GM12864 (cell line): ENCODE measurements at regions not wholly inside any gene's neighbourhood (a gene's known extent, or its start where the extent isn't known, plus 50 kb on each side); places are given as distances from the start of the nearest gene placed in this dataset.

Experiments used
- DNase-seq: peaks from one replicate; pipeline ENCODE4 v3.0.0-alpha.2; 2011; ENCODE audit warnings: low read depth
- H3K4me3 ChIP-seq: 2 replicates; pipeline ENCODE4 v1.5.1; 2011; ENCODE audit warnings: mild to moderate bottlenecking, low read depth, low read length, control low read depth
- TF ChIP-seq, protein P1 (sequence below): IDR thresholded peaks from 2 replicates; pipeline ENCODE4 v1.5.1; 2011; ENCODE audit warnings: low read depth, mild to moderate bottlenecking, moderate library complexity, low read length, control low read depth, inconsistent platforms; ENCODE audit errors: missing control alignments

DNA sequence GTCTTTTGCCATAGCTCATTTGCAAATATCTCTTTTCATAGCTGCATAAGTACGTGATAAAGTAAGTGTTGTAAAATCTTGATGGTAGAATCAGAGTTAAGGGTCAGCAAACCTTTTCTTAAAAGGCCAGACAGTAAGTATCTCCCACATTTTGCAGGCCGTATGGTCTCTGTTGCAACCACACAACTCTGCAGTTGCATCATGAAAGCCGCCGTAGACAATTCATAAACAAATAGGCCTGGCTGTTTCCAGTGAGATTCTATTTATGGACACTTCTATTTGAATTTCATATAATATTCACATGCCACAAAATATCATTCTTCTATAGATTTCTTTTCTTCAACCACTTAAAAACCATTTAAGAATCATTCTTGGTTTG, 248.5 kb downstream of the TLE3 start:
- no peak for DNase-seq
- no peak overlapping the region for H3K4me3 ChIP-seq
- TF ChIP-seq, protein P1, sequence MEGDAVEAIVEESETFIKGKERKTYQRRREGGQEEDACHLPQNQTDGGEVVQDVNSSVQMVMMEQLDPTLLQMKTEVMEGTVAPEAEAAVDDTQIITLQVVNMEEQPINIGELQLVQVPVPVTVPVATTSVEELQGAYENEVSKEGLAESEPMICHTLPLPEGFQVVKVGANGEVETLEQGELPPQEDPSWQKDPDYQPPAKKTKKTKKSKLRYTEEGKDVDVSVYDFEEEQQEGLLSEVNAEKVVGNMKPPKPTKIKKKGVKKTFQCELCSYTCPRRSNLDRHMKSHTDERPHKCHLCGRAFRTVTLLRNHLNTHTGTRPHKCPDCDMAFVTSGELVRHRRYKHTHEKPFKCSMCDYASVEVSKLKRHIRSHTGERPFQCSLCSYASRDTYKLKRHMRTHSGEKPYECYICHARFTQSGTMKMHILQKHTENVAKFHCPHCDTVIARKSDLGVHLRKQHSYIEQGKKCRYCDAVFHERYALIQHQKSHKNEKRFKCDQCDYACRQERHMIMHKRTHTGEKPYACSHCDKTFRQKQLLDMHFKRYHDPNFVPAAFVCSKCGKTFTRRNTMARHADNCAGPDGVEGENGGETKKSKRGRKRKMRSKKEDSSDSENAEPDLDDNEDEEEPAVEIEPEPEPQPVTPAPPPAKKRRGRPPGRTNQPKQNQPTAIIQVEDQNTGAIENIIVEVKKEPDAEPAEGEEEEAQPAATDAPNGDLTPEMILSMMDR: no peak

DNA sequence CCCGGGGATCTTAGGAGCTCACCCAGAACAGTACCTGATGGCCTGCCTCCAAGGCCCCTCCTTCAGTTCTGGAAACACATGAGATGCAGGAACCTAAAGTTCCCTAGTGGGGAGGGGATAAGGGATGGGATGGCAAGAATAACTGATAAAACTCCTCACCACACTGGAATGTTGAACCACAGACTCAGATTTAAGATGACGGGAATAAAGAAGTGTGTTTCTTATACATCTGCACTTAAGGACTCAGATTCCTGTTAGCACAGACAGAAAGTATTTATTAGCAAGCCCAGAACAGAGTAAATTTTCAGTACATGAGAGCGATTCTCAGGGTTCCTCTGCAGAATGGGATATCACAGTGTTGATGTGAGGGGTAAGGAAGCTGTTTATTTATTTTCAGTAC, 245.2 kb downstream of the TLE3 start:
- no peak for DNase-seq
- H3K4me3 ChIP-seq: no peak overlapping the region
- TF ChIP-seq, protein P1: no peak

DNA sequence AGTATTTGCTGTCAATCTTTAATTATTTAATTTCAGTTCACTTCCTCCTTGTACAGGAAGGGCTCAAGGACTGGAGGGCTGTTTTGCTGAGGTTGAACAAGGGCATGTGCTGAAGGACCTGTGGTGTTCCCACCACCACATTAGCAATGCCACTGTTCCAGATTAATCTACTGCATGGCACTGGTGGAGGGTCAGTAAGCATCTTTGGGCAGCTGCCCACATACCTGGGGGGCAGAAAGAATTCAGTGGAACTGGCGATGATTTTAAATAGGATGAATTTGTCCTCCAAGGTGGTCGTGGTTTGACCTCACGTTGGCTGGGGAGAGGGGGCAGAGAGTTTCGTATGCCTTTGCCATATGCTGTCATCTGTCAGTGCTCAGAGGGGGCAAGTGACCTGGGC, 244.8 kb downstream of the TLE3 start:
- no peak overlapping the region for H3K4me3 ChIP-seq
- TF ChIP-seq, protein P1: no peak
- no peak for DNase-seq

DNA sequence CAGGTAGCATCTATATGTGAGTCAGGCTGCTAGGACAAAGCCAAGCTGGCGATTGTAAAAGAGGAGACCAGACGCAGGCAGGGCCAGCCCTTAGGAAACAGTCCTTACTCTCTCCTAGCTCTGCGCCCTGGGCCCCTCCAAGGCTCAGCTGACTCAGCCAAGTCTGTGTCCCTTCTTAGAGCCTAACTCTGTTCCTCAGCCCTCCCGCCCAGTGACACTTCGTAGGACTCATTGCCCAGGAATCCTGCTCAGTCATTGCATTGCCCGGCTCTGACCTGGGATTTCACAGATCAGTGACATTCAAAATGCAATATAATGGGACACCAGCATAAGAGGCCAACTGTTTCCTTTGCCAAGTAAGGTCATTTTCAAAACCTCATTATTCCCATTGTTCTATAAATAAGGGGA, 244.2 kb downstream of the TLE3 start:
- no peak overlapping the region for H3K4me3 ChIP-seq
- TF ChIP-seq, protein P1: no peak
- DNase-seq: no peak

DNA sequence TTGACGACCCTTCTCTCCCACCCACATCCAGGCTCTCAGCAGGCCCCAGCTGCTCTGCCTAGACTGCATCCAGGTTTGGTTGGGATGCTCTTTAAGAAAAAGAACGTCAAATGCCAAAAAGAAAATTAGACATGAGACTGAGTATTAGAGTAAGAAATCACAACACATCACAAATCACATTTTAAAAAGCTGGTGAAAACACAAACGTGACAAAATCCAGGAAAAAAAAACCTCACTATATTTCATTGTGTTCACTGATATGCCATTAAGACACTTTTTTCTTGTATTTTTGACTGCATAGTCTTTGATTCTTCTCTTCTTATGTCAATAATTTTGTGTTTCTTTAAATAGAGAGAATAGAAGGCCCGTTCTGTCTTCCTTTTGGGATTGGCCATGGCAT, 243.7 kb downstream of the TLE3 start:
- TF ChIP-seq, protein P1: no peak
- no peak for DNase-seq
- no peak overlapping the region for H3K4me3 ChIP-seq

DNA sequence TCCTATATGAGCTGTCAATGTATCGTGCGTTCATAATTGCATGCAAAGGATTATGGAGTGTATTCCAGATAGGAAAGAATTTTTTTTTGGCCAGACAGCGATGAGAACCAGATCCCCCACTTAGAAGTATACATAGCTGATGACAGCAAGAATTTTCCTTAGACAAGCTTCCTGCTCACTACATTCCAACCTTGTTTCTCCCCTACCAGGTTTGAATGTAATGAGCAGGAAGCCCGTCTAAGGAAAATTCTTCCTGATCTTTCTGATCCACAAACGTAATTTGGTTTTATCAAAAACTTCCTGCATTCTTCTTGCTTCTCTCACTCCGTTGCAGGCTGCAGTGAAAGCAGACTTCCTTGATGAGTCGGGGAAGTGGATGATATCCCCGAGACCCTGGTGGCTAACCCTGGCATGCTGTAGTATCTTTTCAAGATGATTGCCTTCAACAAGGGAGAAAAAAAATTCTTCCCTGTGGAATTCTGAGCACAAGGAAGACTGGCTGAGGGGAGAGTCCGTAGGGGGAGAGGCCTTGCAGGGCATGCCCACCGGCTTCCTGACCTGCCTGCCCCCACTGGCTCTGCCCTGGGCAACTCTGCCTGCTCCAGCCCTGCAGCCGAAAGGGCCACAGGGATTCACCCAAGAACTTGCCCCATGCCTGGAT, 243.1 kb downstream of the TLE3 start:
- no peak for DNase-seq
- no peak overlapping the region for H3K4me3 ChIP-seq
- TF ChIP-seq, protein P1: no peak

DNA sequence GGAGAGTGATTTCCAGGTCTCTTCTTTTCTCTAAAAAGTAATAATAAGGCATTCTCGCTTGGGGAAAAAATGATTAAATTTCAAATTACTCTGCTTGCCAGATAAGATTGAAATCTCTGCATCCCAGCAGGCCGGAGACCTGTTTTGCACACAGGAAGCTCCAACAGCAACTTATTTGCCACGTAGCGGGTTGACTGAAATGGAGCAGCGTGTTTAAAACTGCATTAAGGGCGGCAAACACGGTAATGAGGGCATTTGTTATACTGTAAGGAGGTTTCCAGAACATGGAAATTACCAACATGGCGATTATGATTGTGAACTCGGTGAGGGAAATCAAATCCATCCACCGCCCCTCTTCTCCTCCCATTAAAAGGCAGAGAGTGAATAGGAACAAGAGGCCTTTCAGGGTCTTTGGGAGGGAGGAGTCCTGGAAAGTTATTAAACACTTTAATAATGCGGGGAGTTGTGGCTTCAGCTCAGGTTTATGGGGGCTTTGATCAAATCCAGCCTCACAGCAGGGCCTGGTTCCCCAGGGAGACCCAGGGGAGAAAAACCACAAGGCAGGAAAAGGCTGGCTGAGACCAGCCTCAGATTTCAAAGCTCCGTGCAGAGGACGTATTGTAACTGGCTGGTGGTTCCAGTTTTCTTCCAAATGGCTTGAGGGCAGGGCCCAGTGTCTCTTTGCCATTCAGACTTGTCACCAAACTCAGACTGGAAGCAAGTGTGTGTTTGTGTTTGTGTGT, 242.3 kb downstream of the TLE3 start:
- TF ChIP-seq, protein P1: no peak
- no peak overlapping the region for H3K4me3 ChIP-seq
- no peak for DNase-seq
